ENCODE measurements at regions not wholly inside any gene's neighbourhood (a gene's known extent, or its start where the extent isn't known, plus 50 kb on each side); places are given as distances from the start of the nearest gene placed in this dataset.

DNA sequence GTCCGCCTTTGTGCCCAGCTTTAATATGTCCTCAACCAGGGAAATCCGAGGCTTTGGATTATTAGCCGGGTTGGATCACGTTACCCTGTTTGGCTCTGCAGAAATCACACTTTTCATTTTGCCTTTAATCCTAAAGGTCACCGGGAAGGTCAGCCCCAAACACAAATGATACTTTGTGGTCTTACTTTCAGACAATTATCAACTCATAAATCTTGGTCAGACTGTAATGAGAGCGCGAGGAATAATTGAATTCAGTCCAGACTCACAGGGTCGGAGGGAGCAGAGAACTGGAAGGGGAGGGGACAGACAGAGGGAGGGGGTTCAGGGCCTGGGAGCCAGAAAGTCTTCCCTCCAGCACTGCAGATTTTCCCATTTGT lies 91.7 kb upstream of the NFIA start:
- TF ChIP-seq, protein P1, sequence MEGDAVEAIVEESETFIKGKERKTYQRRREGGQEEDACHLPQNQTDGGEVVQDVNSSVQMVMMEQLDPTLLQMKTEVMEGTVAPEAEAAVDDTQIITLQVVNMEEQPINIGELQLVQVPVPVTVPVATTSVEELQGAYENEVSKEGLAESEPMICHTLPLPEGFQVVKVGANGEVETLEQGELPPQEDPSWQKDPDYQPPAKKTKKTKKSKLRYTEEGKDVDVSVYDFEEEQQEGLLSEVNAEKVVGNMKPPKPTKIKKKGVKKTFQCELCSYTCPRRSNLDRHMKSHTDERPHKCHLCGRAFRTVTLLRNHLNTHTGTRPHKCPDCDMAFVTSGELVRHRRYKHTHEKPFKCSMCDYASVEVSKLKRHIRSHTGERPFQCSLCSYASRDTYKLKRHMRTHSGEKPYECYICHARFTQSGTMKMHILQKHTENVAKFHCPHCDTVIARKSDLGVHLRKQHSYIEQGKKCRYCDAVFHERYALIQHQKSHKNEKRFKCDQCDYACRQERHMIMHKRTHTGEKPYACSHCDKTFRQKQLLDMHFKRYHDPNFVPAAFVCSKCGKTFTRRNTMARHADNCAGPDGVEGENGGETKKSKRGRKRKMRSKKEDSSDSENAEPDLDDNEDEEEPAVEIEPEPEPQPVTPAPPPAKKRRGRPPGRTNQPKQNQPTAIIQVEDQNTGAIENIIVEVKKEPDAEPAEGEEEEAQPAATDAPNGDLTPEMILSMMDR (IDR thresholded peaks at IDR 0.05) = no peak
- TF ChIP-seq POLR2A (IDR thresholded peaks at IDR 0.05) = no peak

Data from thyroid gland (tissue), 4 donors.